Motor neuron (in vitro differentiated cells): ENCODE measurements at regions not wholly inside any gene's neighbourhood (a gene's known extent, or its start where the extent isn't known, plus 50 kb on each side); places are given as distances from the start of the nearest gene placed in this dataset.

ENCODE experiments used
- ATAC-seq, 8 experiments: fragments of 200-7000 bp; cut with Tn5 transposase; replicated peaks in 6 of 8; 2 replicates each; pipeline ENCODE4 v1.8.0; 2021; ENCODE audit warnings: mild to moderate bottlenecking in 8 of 8, moderate library complexity in 8 of 8
- H3K27ac ChIP-seq, 2 donors: fragments of 250-450 bp; sonication (Bioruptor Pico); 2 replicates each; pipeline ENCODE4 v1.9.0; 2021; ENCODE audit warnings: antibody characterized with exemption in 2 of 2, mild to moderate bottlenecking in 2 of 2, moderate library complexity in 1 of 2
- H3K4me1 ChIP-seq, 2 donors: fragments of 250-450 bp; sonication (Bioruptor Pico); replicated peaks in 1 of 2; 2 replicates each; pipeline ENCODE4 v1.6.1; 2021; ENCODE audit warnings: antibody characterized with exemption in 2 of 2, mild to moderate bottlenecking in 2 of 2, moderate library complexity in 1 of 2
- H3K4me3 ChIP-seq, 5 donors: fragments of 250-450 bp; sonication (Bioruptor Pico); 2 replicates each; pipeline ENCODE4 v1.9.0; 2021; ENCODE audit warnings: antibody characterized with exemption in 5 of 5, mild to moderate bottlenecking in 5 of 5, moderate library complexity in 4 of 5
- WGBS, 10 experiments: fragments of 450-650 bp; shearing (Covaris generic); methylation state at CpG; one replicate each; pipeline ENCODE4 v1.0.0; 2022; 5-methylcytosine and 5-hydroxymethylcytosine counted together
- in situ Hi-C, 9 experiments: fragments of 400-800 bp; cut with MboI; loops; one replicate each; pipeline ENCODE4 v1.15.0; 2021; ENCODE audit warnings: low sequenced_read_pairs in 9 of 9, low pct_unique_long_range_greater_than_20kb in 2 of 9; ENCODE audit not compliant: unreplicated experiment in 9 of 9

DNA sequence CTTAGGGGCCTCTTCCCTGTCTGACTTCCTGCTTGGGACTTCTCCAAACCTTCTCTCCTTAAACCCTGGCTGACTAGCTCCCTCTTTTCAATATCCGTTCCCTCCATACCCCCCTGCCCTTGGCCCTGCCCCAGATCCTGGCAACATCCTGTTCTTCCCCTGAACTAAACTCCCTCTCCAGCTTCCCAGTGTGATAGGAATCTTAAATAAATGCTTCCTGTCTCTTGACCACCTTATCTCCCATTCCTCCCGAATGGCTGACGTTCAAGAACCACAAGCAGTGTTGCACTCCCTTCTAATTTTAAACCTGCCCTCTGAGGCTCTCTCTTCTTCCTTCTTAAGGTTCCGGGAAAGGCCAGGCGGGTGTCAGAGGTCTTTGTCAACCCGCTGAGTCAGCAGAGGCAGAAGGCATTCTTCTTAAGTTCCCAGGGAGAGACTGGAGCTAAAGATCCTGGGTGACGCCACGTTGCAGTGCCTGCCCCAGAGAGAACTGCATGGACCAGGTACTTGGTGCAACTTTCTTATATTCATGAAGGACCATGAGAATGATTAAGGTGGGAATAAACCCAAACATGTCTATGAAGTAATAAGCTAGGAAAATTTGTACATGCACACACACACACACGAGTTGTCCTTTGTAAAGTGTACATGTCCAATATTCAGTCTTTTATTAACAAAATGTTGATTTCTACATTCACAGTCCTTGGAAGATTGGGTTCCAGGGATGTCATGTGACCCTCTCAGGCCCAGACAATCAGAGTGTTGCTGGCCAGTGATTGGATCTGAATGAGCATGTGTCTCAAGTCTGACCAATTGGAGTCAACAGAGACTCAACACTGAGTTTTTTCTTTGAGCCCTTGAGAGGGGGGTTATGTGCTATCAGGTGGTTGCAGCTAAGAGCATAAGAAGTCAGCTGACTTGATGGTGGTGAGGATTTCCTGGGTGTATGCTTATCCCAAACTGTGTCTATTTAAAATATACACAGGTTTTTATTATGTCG, 420.2 kb upstream of the TBX3 start:
- no peak for ATAC-seq
- peaks cover 0 to 7% of the 10 kb centered on the region in 2 donors for H3K4me1 ChIP-seq
- in situ Hi-C loops: no loop called here
- no peak overlapping the region for H3K27ac ChIP-seq
- WGBS, 10 experiments: 35 to 100% (median 75%) methylated on average over 2 to 10 of the region's 10 CpGs
- no peak overlapping the region for H3K4me3 ChIP-seq

DNA sequence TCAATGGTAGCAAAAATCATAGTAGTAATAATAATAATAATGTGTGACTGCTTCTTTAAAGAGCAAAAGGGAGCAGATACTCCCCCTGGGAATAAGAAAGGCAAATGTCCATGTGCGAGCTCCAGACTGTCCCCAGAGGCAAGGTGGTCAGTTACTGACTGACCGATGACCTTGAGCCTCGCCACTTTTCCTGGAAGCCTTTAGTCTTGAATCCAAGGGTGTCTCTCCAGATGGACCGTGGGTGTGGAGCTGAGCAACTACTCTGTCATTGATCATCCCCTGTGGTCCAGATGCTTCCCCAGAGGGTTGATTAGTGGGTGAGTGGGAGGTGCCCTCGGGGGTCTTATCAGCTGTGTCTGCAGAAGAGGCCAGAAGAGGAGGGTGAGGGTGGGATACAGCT, 418.5 kb upstream of the TBX3 start:
- whole genome bisulfite sequencing, 10 experiments: 71 to 100% (median 81%) methylated on average over 1 to 4 of the region's 5 CpGs; no CpG with 5 or more reads in 6 of the 10 experiments
- H3K27ac ChIP-seq: no peak overlapping the region
- no peak overlapping the region for H3K4me3 ChIP-seq
- in situ Hi-C loops: no loop called here
- peaks cover 0 to 7% of the 10 kb centered on the region in 2 donors for H3K4me1 ChIP-seq
- ATAC-seq: peak in 1 of 8 experiments; percentile 69

DNA sequence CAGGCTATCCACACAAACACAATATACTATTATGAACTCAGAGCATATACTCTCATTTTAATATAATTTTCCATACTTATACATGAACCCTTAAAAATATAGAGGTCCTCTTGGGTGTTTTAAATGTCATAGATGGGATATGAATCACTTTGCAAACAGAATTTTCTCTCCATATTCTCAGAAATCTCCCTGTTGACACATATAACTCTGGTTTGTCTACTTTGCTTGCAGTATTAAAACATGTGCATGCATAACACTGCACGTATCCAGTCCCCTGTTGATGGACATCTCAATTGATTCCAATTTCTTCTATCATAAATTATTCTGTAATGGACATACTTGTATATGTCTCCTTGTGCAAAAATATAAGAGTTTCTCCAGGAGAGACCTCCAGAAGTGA, 417.5 kb upstream of the TBX3 start:
- WGBS, 10 experiments: 0 to 100% (median 76%) methylated on average over 1 of the region's 1 CpG; no CpG with 5 or more reads in 2 of the 10 experiments
- ATAC-seq: no peak
- H3K4me3 ChIP-seq: no peak overlapping the region
- in situ Hi-C loops: no loop called here
- H3K27ac ChIP-seq: no peak overlapping the region
- H3K4me1 ChIP-seq: peaks cover 0 to 7% of the 10 kb centered on the region in 2 donors

DNA sequence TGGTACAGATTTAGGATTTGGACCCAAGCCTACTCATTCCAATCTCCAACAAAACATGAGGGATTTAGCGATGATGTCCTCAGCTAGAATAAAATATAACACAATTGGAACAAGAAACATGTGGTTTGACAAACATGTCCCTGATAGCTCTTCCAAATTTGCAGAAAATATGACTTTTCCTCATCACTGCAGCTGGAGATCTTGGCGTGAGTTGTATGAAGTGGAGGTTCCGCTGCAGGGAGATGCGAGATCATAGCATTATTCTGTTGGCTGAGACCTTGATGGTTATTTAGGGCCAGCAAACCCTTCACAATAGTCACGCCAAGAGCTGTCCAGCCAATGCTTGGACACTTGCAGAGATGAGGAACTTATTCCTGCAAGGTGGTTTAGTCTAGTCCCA, 413.4 kb upstream of the TBX3 start:
- H3K27ac ChIP-seq: no peak overlapping the region
- WGBS, 10 experiments: 0 to 100% (median 58%) methylated on average over 1 to 5 of the region's 5 CpGs; no CpG with 5 or more reads in 2 of the 10 experiments
- in situ Hi-C loops: no loop called here
- no peak for ATAC-seq
- no peak overlapping the region for H3K4me3 ChIP-seq
- H3K4me1 ChIP-seq: peaks cover 0 to 2% of the 10 kb centered on the region in 2 donors

DNA sequence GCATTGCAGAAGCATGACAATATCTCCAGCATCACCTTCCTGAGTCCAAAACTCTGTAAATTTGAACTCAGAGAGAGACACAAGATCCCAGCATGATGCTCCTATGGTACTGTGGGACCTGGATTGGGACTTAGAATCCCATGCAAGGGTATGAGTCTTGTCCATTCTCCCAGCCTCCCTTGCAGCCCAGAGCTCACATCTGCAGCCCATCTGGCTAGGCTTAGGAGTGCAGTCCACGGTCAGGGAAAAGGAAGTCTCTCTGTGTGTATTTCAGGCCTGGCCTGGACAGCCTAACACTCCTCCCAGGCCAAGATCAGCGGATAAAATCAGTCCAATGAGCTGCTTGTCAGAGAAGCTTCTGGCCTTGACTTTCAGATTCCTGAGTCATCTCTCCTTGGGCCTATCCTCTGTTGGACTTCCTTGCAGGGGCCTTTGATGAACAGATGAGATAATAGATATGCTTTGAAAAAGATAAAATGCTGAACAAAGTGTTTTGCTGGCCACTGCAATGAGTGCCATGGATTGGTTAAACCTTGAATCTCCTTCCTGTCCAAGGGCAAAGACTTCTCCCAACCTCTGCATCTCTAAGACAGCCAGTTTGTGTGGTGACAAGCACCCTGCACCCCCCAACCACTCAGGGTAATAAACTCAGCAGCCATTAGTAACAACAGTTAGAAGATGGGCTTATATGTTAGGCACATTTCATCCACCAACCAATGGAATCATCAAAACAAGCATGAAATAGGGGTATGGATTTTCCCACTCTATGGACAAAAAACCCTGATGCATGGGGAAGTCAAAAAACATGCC, 412.8 kb upstream of the TBX3 start:
- ATAC-seq: peak in 2 of 8 experiments; percentile 90 to 99
- H3K4me1 ChIP-seq: no peaks in the 10 kb centered on the region
- no peak overlapping the region for H3K4me3 ChIP-seq
- 10 to 86% (median 57%) methylated on average over 1 to 2 of the region's 2 CpGs; no CpG with 5 or more reads in 3 of the 10 experiments for WGBS, 10 experiments
- no peak overlapping the region for H3K27ac ChIP-seq
- in situ Hi-C loops: no loop called here

DNA sequence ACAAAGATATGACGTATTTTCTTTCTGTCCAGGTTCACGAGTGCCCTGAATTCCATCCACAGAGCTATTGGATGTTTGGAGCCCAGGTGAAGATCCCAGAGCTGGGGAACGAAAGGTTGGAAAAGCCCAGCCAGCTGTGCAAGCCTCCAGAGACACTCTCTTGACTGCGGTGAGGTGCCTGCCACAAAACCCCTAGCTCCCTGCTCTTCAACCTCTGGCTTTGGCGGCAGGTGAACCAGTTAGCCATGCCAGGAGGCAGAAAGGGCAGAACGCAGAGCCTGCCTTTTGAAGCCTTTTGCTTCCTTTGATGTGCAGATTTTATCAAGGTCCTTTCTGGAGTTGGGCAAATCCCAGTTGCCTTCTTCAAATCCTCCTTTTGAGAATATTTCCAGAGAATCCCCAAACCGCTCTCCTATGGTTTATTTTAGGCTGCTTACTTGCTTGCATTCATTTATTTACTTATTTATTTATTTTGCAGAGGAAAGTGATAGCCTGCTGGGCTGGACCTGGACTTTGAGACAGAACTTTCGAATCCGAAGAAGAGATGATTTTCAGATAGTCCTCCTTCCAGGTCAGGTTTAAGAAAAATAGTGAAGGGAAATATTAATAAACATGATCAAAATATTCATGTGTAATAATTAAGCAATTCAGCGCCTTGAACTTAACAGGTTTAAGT, 411.2 kb upstream of the TBX3 start:
- ATAC-seq: no peak
- in situ Hi-C loops: no loop called here
- 67 to 92% (median 81%) methylated on average over 2 to 10 of the region's 10 CpGs for WGBS, 10 experiments
- no peak overlapping the region for H3K27ac ChIP-seq
- H3K4me1 ChIP-seq: no peaks in the 10 kb centered on the region
- H3K4me3 ChIP-seq: no peak overlapping the region

DNA sequence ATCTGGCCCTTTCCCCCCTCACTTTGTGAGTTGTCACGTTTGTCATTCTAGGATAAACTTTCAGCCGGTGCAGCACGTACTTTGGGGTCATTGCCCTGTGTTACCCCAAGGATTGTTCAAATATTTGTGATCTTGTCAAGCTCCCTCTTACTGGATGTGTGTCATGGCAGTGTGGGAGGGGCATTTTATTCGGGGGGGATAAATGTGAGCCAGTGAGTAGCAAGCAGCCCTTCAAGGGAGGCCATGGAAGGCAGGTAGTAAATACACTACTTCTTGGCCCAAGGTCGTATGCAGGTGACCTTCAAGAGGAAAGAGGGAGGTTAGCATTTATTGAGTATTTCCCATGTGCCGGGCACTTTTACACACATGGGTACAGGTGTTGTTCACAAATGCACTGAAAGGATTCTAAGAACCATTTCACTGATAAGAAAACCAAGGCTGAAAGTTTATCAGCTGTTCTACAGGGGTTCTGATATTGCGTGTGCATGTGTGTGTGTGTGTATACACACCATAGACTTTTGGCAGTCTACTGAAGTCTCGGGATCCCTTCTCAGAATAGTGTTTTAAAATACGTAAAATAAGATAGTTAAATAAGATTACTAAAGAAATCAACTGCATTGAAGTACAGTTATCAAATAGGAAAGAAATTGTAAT, 410.3 kb upstream of the TBX3 start:
- H3K27ac ChIP-seq: no peak overlapping the region
- in situ Hi-C loops: no loop called here
- ATAC-seq: no peak
- H3K4me3 ChIP-seq: no peak overlapping the region
- H3K4me1 ChIP-seq: no peaks in the 10 kb centered on the region
- WGBS, 10 experiments: 0 to 100% (median 79%) methylated on average over 1 to 9 of the region's 9 CpGs; no CpG with 5 or more reads in 1 of the 10 experiments

DNA sequence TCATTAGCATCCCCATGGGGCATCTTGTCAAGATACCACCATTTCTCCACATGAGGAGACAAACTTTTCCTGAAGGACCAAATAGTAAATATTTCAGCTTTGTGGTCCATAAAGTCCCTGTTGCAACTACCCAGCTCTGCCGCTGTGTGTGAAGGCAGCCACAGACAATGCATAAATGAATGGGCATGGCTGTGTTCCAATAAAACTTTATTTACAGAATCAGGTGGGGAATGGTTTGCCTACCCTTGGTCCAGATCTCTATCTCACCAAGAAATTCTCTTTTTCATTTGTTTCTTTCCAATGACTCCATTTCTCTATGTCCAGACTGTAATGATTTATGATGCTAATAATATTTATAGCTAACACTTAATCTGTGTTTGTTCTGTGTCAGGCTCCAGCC, 409.3 kb upstream of the TBX3 start:
- WGBS, 10 experiments: 80 to 100% (median 83%) methylated on average over 1 of the region's 1 CpG; no CpG with 5 or more reads in 2 of the 10 experiments
- Histone ChIP-seq H3K27ac (no peak overlapping the region), H3K4me1 (no peaks in the 10 kb centered on the region), H3K4me3 (no peak overlapping the region)
- in situ Hi-C loops: no loop called here
- ATAC-seq: no peak

DNA sequence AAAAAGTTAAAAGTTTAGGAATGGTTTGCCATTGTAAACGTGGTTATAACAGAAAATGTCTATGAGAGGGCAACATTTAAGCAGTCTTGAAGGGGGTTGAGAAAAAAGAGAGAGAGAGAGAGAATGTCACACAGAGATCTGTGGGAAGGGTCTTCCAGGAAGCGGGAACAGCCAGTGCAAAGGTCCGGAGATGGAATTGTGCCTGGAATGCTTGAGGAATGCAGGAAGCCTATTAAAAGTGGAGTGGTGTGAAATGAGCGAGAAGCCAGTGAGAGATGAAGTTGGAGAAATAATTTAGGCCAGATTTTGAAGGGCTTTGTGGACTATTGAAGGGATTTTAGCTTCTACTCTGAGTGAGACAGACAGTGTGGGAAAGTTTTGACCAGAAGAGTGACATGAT, 406.8 kb upstream of the TBX3 start:
- no peak overlapping the region for H3K27ac ChIP-seq
- no peak overlapping the region for H3K4me3 ChIP-seq
- in situ Hi-C loops: no loop called here
- ATAC-seq: no peak
- 30 to 83% (median 64%) methylated on average over 2 to 4 of the region's 4 CpGs for WGBS, 10 experiments
- H3K4me1 ChIP-seq: no peaks in the 10 kb centered on the region

DNA sequence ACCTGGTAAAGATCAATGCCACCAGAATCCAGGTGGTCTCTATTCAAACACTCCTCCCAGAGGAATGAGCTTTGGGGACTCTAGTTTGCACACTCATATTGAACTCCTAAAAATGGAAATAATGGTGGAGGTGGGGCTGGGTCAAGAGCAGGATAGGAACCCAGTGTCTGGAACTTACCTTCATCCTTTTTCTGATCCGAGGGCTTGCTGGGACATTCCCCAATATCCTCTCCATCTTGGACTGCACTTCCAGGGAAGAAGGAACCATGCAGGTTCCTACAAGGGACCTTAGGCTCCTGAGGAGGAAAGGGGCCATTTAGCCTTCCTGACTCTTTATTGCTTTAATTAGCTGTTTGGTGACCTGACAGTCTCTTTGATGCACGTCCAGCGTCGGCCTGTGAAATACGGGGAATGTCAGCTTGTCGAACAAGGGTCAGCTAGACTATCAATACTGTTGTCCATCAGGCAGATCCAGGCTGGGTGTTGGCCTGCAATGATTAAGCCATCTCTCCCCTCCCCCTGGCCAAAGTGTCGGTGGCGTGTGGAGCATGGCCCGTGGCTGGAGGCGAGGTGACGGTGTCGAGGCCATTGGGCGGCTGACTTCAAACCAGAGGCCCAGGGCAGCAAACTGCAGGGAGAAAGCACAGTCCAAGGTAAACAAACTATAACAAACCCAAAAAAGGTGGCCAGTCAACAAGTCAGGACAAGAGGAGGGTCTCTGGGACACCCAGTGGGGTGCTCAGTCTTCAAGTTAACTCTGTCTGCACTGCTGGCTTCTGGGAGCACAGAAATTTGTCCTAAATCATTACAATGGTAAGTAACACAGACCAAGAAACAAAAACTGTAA, 405.2 kb upstream of the TBX3 start:
- no peaks in the 10 kb centered on the region for H3K4me1 ChIP-seq
- no peak for ATAC-seq
- H3K27ac ChIP-seq: no peak overlapping the region
- no peak overlapping the region for H3K4me3 ChIP-seq
- WGBS, 10 experiments: 40 to 90% (median 62%) methylated on average over 1 to 7 of the region's 13 CpGs; no CpG with 5 or more reads in 2 of the 10 experiments
- in situ Hi-C loops: no loop called here

DNA sequence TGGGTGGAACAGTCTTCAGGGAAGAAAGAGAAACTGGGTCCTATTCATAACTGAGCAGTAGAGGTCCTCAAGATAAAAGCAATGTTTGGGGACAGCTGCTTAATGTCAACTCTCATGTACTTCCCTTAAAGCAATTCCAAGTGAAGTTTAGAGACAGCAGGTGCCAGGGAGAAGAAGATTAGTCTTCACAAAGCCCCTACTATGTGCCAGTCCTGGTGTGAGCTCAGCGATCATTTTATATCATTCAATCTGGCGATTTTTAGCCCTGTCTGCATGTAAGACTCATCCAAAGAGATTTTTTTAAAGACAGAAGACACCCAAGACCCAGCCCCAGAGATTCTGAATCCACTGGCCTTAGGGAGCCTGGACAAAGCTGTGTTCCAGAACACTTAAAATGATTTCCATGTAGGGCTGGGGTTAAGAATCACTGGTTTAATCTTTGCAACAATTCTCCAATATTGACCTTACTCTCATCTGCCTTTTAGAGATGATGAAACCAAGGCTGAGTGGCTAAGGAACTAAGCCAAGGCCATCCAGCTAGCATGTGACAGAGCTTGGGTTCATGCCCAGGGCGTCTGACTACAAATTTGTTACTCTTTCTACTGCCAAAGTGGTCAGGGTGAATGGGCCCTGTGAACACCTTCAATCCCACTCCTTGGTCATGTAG, 404.5 kb upstream of the TBX3 start:
- no peak overlapping the region for H3K4me3 ChIP-seq
- WGBS, 10 experiments: 0 to 86% (median 59%) methylated on average over 1 to 3 of the region's 3 CpGs; no CpG with 5 or more reads in 2 of the 10 experiments
- no peak for ATAC-seq
- H3K27ac ChIP-seq: no peak overlapping the region
- in situ Hi-C loops: no loop called here
- no peaks in the 10 kb centered on the region for H3K4me1 ChIP-seq
